Fibroblast of upper back skin (primary cell): ENCODE measurements at regions not wholly inside any gene's neighbourhood (a gene's known extent, or its start where the extent isn't known, plus 50 kb on each side); places are given as distances from the start of the nearest gene placed in this dataset.

Source experiments
- DNase-seq: peaks from one replicate; pipeline ENCODE4 v3.0.0-alpha.2; 2013

GRCh38 chrX:20420058-20420457 is 153.3 kb upstream of the RPS6KA3 start:
- DNase-seq, result no peak

GRCh38 chrX:20418379-20419150 is 151.9 kb upstream of the RPS6KA3 start:
- DNase-seq, result no peak

- DNase-seq, result peak; percentile 38
Measured at GRCh38 chrX:20414762-20415445, 148.2 kb upstream of the RPS6KA3 start.

DNA sequence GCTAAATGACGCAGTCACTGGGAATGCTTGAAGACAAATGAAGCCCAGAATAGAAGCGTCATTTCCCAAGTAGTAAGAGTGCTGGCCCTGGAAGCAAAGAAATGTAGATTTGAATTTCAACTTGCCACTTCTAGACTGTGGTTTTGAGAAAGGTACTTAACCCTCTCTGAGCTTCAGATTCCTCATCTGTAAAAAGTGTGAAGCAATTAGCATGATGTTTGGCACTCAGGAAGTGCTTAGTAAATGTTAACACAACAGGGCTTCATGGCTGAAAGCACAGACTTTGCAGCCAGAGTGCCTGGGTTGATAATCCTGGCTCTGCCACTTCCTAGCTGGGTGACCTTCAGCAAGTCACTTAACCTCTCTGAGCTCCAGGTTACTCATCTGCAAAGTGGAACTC is 147.4 kb upstream of the RPS6KA3 start:
- DNase-seq, result no peak

DNA sequence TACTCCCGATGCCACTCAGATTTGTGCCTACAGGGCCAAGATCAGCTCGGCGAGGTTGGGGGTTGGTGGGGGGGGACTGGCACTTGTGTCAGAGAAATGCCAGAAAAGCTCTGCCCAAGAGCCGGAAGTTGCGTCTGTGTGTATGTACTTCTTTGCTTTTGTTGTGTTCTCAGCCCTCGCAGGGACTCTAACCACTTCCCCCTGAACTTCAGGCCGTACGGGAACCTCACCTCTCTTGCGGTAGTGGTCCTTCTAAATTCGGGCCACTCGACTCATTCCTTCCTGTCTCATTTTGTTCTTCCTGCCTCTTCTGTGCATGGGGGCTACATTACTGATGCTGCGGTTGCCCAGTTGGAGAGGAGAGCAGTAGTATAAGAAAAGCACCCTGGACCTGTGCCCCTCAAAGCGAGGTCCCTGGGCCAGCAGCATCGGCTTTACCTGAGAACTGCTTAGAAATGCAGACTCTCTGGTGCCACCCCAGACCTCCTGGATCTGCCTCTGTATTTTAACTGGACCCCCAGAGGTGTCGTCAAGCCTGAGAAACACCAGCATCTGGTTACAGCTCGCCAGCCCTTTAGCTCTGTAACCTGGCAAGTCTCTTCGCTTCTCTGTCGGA is 146.3 kb upstream of the RPS6KA3 start:
- no peak for DNase-seq

DNA sequence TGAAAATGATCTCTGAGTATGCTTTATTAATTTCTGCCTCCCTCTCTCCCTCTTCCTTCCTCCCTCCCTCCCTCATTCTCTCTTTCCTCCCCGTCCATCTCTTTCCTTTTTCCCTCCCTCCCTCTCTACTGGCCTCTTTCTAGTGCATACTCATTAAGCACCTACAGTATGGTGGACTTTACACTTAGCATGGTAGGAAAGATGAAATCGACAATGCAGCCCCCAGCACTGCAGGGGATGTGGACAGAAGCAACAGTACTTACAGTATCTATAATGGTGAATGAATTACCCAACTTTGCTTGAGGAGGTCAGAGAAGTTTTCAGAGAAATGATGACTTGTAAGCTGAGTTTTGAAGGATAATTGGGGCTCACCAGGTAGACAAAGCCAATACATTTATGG is 143.8 kb upstream of the RPS6KA3 start:
- no peak for DNase-seq

DNA sequence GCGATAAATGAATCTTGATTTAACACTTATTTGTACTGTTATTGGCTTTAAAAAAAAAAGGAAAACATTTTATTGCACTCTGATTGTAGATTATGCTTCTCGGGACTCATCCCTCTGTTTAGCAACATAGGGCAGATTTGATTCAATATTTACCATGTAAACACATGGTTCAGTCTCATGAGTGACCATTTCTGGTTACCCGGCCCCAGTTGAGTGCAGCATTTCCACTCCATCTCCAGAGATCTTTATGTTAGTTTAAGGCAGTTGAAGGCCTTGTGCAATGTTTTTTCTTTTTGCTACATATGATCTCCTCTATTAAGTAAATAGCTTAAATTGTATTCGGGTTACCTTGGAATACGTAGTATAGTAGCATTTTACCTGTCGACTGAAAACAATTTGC is 143.3 kb upstream of the RPS6KA3 start:
- DNase-seq, result no peak

DNA sequence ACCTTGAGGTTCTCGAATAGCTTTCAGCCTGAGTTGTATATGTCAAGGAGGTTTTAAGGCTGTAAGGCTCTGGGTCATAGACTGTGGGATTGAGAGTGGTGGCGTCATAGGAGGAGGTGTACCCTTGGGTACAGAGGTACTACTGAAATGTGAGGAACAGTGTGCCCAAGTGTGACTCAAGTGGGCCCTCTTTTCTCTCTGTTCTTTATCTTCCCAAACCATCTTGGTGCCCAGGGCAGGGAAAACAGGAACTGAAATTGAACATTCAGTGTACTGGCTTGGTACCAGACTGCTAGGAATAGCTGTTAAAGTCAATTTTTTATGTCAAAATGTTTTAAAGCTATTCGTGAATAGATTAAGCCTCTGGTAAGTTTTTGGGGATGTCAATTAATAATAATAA is 136.2 kb upstream of the RPS6KA3 start:
- no peak for DNase-seq

GRCh38 chrX:20399728-20400414 is 133.2 kb upstream of the RPS6KA3 start:
- no peak for DNase-seq

GRCh38 chrX:20397587-20397986 is 130.9 kb upstream of the RPS6KA3 start:
- no peak for DNase-seq

GRCh38 chrX:20394451-20394850 is 127.7 kb upstream of the RPS6KA3 start:
- DNase-seq, result no peak

GRCh38 chrX:20393944-20394343 is 127.2 kb upstream of the RPS6KA3 start:
- no peak for DNase-seq

- DNase-seq, result no peak
Measured at GRCh38 chrX:20388594-20388993, 121.9 kb upstream of the RPS6KA3 start.

DNA sequence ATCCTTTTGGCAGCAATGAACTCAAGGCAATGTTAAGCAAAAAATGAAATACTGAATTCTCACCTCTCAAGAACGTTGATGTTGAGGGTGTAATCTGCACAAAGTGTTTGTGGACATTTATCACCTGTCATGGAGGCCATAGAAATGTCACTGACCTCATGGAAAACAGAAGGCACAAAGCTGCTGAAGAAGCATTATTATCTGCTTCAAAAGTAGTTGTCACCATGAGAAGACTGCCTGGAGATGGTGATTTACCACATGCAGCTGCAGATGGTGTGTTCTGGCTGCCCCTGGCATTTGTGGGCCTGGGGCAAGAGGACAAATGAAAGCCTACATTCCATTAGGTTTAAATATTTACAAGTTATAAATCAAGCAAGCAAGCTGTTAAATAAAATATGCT is 116.8 kb upstream of the RPS6KA3 start:
- DNase-seq, result no peak

GRCh38 chrX:20382518-20383297 is 116.0 kb upstream of the RPS6KA3 start:
- DNase-seq, result no peak

DNA sequence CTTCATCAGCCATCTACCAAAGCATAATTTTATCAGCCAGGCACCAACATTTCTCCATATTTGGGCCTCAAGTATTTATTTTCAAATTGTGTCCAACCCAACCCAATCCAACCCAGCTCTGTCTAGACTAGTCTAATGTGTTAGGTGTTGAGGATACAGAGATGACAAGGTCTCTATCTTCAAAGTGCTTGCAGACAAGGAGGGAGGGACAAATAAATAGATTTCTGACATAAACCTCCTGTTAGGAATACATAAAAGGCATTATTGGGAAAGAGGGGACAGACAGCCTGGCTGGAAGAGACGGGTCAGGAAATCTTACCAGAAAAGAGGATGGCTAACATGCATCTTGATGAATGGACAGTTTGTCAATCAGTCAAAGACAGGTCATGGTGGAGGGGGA is 115.4 kb upstream of the RPS6KA3 start:
- DNase-seq, result no peak

DNA sequence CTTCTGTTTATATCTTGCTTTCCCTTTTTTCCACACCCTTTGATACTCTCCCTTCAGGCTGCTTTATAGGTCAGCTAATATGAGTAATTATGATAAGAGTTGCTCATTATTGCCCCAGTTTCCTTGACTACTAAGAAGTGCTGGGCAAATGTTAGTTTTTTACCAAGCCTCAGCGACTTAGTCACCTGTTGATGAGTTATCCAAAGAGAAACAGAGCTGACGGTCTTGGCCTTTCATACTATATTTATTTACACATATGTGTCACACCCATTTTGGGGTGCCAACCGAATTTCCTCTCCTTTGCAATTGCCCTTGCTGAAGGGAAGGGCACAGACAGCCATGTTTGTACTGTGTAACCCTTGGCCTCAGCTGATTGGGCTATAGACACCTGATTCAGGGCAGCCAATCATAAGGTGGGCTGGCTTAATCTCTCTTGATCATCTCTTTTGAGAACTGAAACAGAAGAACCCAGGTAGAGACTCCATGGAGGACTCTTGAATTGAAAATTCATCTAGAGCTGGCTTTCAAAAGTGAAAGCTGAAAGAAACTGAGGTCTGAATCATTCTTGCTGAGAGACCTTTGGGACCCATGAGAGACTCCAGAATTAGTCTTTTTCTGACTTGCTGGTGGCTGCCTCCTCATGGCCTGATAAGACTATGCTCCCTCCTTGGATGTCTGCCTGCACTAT is 111.7 kb upstream of the RPS6KA3 start:
- no peak for DNase-seq

DNA sequence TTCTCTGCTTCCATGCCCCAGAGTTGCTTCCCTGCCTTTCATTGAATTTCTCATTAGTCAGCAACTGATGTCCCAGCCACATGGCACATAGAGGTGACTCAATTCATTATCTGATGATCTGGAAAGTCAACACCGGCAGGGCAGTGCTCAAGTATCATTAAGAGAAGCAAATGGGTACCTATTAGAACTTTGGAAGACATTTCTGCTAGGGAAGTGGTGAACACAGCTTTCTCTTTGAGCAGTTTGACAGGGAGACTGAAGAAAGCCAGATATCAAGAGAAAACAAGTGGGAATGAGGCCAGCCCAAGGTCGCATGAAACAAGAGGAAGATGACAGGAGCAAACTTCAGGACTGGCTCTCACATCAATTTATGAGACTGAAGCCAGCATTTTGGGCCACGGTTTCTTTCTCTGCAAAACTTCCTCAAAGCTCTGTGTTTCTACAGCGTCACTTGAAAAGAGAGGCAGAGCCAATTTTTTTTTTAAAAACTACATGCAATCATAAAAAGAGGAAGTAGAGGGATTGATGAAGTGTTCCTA is 108.3 kb upstream of the RPS6KA3 start:
- no peak for DNase-seq

- no peak for DNase-seq
Measured at GRCh38 chrX:20374450-20374849, 107.7 kb upstream of the RPS6KA3 start.

DNA sequence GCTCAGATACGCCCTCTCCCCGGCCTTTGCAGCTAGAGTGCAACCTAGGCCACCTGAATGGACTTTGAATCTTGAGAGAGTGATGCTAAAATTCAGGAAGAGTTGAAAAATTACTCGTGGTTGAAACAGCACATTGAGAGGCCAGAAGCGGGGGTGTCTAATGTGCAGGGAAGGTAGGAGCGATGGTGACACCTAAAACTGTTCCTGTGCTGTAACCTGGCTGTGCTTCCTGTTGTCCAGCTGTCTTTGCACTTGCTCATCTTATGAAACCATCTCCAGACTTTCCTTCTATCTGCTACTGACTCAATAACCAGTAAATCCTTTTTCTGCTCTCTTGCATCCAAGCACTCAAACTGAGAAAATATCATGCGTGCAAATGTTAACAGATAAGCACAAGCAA is 106.4 kb upstream of the RPS6KA3 start:
- no peak for DNase-seq

GRCh38 chrX:20372533-20372932 is 105.8 kb upstream of the RPS6KA3 start:
- peak; percentile 6 for DNase-seq

GRCh38 chrX:20369468-20369867 is 102.8 kb upstream of the RPS6KA3 start:
- DNase-seq, result no peak
